Activated CD4-positive, alpha-beta T cell treated with anti-CD3 and anti-CD28 coated beads, Interleukin-2, amount 10 ng/mL, durations not matched to agents 7 days and 5 days (primary cell): ENCODE measurements at regions not wholly inside any gene's neighbourhood (a gene's known extent, or its start where the extent isn't known, plus 50 kb on each side); places are given as distances from the start of the nearest gene placed in this dataset.
"Not testable (repeated sequence)": the region's sequence is repeated elsewhere in the genome, so short reads cannot be mapped to it uniquely, and the experiment has no call there.

Source experiments
- CTCF ChIA-PET: fragments of 350-600 bp; sonication (Branson Sonifier 250); formaldehyde crosslinking; loops from one replicate; lab custom pipeline; 2021; ENCODE audit warnings: antibody characterized with exemption; lab: Charles Lee
- POLR2A ChIA-PET: fragments of 350-600 bp; sonication (Branson Sonifier 250); formaldehyde crosslinking; loops from one replicate; lab custom pipeline; 2021; ENCODE audit warnings: antibody characterized with exemption; lab: Charles Lee
- DNase-seq: peaks from one replicate; pipeline ENCODE4 v3.0.0-alpha.2; 2020
- H3K27ac Mint-ChIP-seq: one replicate; pipeline ENCODE4 v1.8.0; 2021; ENCODE audit warnings: mild to moderate bottlenecking, moderate library complexity, mixed read lengths
- H3K27me3 Mint-ChIP-seq: one replicate; pipeline ENCODE4 v1.8.0; 2021; ENCODE audit warnings: mixed read lengths
- H3K36me3 Mint-ChIP-seq: one replicate; pipeline ENCODE4 v1.8.0; 2021; ENCODE audit warnings: low read depth, mixed read lengths
- H3K4me1 Mint-ChIP-seq: one replicate; pipeline ENCODE4 v1.8.0; 2021; ENCODE audit warnings: mixed read lengths
- H3K4me3 Mint-ChIP-seq: one replicate; pipeline ENCODE4 v1.8.0; 2021; ENCODE audit warnings: mild to moderate bottlenecking, moderate library complexity, mixed read lengths
- H3K9me3 Mint-ChIP-seq: one replicate; pipeline ENCODE4 v1.8.0; 2021; ENCODE audit warnings: mixed read lengths

DNA sequence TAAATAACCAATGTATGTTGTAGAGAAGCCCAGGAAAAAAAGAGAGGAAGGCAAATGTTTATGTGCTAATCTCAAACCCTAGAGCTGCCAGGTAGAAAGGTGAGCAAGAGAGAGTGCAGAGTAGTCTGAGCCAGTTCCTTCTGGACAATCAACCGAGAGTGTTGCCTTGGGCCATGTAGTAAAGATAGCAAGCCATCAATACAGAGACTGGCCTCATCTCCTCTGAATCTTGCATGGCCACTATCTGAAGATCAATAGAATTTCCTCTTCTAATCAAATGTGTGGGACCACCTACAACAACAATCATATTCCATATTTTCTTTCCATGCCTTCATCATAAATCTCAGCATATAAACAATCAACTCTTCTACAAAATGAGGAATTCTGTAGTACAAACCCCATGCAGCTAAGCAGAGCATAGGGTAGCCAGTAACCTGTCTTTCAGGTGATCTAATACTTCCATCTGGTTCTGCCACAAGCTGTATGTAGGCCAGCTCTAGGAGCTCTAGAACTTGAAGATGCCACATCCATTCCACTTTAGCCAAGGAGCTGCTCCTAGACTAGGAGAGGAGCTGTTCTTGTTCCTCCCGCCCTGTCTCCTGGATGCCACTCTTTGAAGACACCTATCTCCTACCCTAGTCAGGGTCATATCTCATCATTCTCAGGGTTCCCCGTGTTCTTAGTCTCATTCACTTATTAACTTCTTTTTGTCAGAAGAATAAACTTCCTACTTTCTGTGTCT lies 75.8 kb upstream of the SLC38A4 start:
- Mint-ChIP-seq H3K27ac (no peak overlapping the region), H3K27me3 (peaks cover 2% of the 10 kb centered on the region), H3K9me3 (peaks cover 4% of the 10 kb centered on the region), H3K36me3 (peaks cover 2% of the 10 kb centered on the region), H3K4me1 (peaks cover 6% of the 10 kb centered on the region), H3K4me3 (no peak overlapping the region)
- POLR2A ChIA-PET: no interaction called here
- CTCF ChIA-PET: interaction anchor here (1.3 kb wide), 1 partner anchor 12 kb away, joined by 4 read pairs; no protein-coding TSS in a partner anchor
- DNase-seq: no peak

DNA sequence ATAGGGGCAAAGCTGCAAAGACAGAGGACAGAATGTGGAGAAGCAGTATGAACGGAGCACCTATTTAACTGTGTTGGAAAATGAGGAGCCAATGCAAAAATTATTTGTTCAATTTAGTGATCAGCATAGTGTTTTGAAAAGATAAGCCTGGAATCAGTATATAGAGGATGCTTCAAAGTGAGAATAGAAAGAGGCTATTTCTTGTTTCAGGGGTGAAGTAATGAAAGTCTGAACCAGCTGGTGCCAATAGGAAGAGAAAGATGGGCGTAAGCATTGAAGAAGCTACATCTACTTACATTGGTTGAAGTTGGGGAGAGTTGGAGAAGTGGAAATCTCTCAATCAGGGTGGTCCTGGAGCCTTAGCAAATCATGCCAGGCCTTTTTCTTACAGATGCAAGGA lies 77.3 kb upstream of the SLC38A4 start:
- no peak overlapping the region for H3K27ac Mint-ChIP-seq
- H3K9me3 Mint-ChIP-seq: no peaks in the 10 kb centered on the region
- ChIA-PET POLR2A (no interaction called here), CTCF (no interaction called here)
- H3K27me3 Mint-ChIP-seq: peaks cover 2% of the 10 kb centered on the region
- H3K4me1 Mint-ChIP-seq: peaks cover 2% of the 10 kb centered on the region
- H3K36me3 Mint-ChIP-seq: no peaks in the 10 kb centered on the region
- no peak for DNase-seq
- H3K4me3 Mint-ChIP-seq: no peak overlapping the region

DNA sequence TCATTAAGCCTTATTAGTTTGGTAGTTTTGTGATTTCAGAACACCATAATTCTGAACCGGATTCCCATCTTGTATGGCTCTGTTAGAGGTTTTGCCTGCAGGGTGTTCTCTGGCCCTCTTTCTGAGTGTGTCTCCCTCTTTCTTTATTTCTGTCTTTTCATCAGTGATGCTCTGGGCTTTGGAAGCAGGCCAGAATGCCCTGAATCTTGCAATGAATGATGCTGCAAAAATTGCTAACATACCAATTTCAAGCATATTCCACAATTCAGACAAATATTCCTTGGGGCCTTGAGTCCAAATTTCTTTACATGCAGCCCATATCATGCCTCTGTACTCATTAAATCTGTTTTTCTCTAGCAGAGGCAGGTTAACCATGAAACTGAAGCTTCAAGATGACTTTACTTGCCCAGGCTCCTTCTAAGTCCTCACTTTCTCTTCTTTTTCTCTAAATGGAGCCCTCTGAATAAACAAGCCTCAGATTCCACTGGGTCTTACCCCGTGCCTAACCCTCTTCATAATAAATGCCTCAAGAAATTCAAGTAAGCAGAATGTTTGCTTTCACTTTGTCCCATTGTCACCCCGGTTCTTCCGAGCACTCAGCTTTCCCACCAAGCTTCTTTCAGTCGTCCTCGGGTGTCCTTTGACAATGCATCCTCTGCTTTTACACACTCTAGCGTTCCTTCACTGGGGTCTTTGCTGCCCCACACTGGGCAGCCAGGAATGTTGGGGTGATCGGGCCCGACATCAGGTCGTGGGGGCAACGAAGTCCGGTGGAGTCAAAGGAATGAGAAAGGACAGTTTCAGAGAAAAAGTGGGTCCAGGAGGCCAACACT lies 78.8 kb upstream of the SLC38A4 start:
- CTCF ChIA-PET: no interaction called here
- Mint-ChIP-seq H3K27me3 (no peaks in the 10 kb centered on the region), H3K27ac (no peak overlapping the region), H3K4me3 (no peak overlapping the region), H3K4me1 (no peaks in the 10 kb centered on the region), H3K36me3 (no peaks in the 10 kb centered on the region), H3K9me3 (peaks cover 3% of the 10 kb centered on the region)
- DNase-seq: no peak
- POLR2A ChIA-PET: no interaction called here

DNA sequence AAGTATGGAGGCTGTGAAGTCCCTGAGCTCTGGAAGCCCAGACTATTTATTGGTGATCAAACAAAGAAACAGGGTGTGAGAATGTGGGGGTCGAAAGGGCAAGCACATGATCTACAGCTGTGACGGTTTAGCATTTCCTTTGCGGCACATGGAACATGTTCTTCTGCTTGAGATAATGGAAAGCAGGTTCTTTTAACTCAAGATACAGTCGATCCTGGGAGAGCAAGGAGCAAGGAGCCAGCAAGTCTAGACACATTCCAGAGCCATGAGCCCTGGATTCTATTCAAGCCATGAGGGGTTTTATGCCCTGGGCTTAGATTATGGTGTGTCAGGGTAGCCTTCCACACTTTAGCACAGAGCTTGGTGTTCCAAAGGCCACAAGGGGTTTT lies 79.4 kb upstream of the SLC38A4 start:
- CTCF ChIA-PET, DNase-seq, POLR2A ChIA-PET, H3K27me3 Mint-ChIP-seq, H3K36me3 Mint-ChIP-seq, H3K4me3 Mint-ChIP-seq, H3K27ac Mint-ChIP-seq, H3K4me1 Mint-ChIP-seq, H3K9me3 Mint-ChIP-seq: not testable (repeated sequence)

DNA sequence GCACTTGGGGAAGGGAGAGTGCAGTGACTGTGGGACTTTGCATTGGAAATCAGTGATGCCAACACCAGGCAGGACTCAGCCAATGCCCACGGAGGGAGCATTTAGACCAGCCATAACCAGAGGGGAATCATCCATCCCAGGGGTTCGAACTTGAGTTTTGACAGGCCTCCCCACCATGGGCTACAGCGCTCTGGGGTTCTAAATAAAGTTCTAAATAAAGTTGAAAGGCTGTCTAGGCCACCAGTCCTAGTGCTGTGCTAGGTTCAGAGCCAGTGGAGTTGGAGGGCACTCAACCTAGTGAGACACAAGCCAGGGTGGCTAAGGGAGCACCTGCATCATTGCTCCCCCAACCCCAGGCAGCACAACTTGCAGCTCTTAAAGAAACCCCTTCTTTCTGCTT lies 82.0 kb upstream of the SLC38A4 start:
- no peak overlapping the region for H3K27ac Mint-ChIP-seq
- H3K9me3 Mint-ChIP-seq: peaks cover 8% of the 10 kb centered on the region
- H3K4me3 Mint-ChIP-seq: no peak overlapping the region
- ChIA-PET POLR2A (no interaction called here), CTCF (no interaction called here)
- H3K4me1 Mint-ChIP-seq: no peaks in the 10 kb centered on the region
- H3K36me3 Mint-ChIP-seq: no peaks in the 10 kb centered on the region
- DNase-seq: no peak
- peaks cover 14% of the 10 kb centered on the region for H3K27me3 Mint-ChIP-seq

DNA sequence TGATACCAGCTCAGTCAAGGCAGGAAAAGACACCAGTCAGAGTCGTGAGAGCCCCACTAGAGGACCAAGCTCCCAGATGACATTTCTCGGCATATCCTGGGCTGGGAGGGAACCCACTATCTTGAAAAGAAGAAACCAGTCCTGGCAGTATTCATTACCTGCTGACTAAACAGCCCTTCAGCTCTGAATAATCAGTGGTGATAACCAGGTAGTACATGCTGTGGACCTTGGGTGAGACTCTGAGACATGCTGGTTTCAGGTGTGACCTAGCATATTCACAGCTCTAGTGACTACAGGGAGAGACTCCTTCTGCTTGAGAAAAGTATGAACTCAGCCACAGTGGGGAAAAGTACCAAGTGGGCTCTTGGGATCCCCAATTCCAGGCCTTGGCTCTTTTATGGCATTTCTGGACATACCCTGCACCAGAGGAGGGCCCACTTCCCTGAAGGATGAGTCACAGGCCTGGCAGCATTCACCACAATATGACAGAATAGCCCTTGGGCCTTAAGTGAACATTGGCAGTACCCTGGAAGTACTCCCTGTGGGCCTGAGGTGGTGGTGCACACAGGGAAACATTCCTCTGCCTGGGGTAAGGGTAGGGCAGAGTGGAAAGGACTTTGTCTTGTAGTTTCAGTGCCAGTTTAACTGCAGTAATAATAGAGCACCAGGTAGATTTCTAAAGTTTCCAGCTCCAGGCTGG lies 82.6 kb upstream of the SLC38A4 start:
- peaks cover 8% of the 10 kb centered on the region for H3K9me3 Mint-ChIP-seq
- peaks cover 15% of the 10 kb centered on the region for H3K27me3 Mint-ChIP-seq
- POLR2A ChIA-PET: no interaction called here
- no peaks in the 10 kb centered on the region for H3K4me1 Mint-ChIP-seq
- CTCF ChIA-PET: no interaction called here
- no peak overlapping the region for H3K4me3 Mint-ChIP-seq
- no peak overlapping the region for H3K27ac Mint-ChIP-seq
- H3K36me3 Mint-ChIP-seq: no peaks in the 10 kb centered on the region
- no peak for DNase-seq

DNA sequence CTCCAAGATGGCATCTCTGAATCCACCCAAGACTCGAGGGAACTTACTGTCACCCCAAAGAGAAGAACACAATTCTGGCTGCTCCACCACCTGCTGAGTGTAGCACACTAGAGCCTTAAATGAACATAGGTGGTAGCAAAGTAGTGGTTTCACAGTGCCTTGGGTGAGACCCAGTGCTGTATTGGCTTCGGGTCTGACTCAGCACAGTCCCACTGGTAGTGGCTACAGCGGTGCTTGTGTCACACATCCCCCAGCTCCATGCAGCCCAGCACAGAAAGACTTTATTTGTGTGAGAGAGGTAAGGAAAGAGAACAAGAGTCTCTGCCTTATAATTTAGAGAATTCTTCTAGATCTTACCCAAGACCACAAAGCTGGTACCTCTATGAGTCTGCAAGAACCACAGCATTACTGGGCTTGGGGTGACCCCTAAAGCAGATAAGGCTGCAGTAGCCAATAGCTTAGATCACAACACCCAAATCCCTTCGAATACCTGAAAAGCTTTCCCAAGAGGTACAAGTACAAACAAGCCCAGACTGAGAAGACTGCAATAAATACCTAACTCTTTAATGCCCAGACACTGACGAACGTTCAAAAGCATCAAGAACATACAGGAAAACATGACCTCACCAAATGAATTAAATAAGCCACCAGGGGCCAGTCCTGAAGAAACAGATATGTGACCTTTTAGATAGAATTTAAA lies 83.3 kb upstream of the SLC38A4 start:
- H3K4me3 Mint-ChIP-seq: no peak overlapping the region
- no peaks in the 10 kb centered on the region for H3K4me1 Mint-ChIP-seq
- ChIA-PET POLR2A (no interaction called here), CTCF (interaction anchor here (1.1 kb wide), 1 partner anchor 784 kb away, joined by 3 read pairs; no protein-coding TSS in a partner anchor)
- peaks cover 22% of the 10 kb centered on the region for H3K27me3 Mint-ChIP-seq
- no peak for DNase-seq
- peaks cover 8% of the 10 kb centered on the region for H3K9me3 Mint-ChIP-seq
- H3K27ac Mint-ChIP-seq: no peak overlapping the region
- no peaks in the 10 kb centered on the region for H3K36me3 Mint-ChIP-seq

DNA sequence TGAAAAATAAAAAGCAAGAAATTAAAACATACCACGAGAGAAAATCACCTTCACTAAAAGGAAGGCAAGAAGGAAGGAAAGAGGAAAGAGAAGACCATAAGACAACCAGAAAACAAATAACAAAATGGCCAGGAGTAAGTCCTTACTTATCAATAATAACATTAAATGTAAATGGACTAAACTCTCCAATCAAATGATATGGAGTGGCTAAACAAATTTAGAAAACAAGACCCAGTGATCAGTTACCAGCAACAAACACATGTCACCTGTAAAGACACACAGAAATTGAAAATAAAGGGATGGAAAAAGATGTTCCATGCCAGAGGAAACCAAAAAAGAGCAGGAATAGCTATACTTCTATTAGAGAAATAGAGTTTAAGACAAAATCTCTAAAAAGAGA lies 85.0 kb upstream of the SLC38A4 start:
- Mint-ChIP-seq H3K36me3 (no peaks in the 10 kb centered on the region), H3K4me3 (no peak overlapping the region), H3K27me3 (peaks cover 27% of the 10 kb centered on the region), H3K9me3 (peaks cover 8% of the 10 kb centered on the region), H3K4me1 (no peaks in the 10 kb centered on the region), H3K27ac (no peak overlapping the region)
- DNase-seq: no peak
- ChIA-PET POLR2A (no interaction called here), CTCF (no interaction called here)

DNA sequence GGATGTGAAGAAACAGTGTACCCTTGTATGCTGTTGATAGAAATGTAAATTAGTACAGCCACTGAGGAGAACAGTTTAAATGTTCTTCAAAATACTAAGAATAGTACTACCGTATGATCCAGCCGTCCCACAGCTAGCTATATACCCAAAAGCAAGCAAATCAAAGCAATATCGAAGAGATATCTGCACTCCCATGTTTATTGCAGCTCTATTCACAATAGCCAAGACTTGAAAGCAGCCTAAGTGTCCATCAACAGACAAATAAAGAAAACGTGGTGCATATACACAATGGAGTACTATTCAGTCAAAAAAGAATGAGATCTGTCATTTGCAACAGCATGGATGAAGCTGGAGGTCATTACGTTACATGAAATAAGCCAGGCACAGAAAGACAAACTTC lies 88.5 kb upstream of the SLC38A4 start:
- DNase-seq: no peak
- ChIA-PET CTCF (interaction anchor here (0.8 kb wide), 1 partner anchor 13 kb away, joined by 4 read pairs; no protein-coding TSS in a partner anchor), POLR2A (no interaction called here)
- no peaks in the 10 kb centered on the region for H3K36me3 Mint-ChIP-seq
- peaks cover 6% of the 10 kb centered on the region for H3K9me3 Mint-ChIP-seq
- H3K4me1 Mint-ChIP-seq: no peaks in the 10 kb centered on the region
- H3K27me3 Mint-ChIP-seq: peaks cover 27% of the 10 kb centered on the region
- no peak overlapping the region for H3K27ac Mint-ChIP-seq
- H3K4me3 Mint-ChIP-seq: no peak overlapping the region

DNA sequence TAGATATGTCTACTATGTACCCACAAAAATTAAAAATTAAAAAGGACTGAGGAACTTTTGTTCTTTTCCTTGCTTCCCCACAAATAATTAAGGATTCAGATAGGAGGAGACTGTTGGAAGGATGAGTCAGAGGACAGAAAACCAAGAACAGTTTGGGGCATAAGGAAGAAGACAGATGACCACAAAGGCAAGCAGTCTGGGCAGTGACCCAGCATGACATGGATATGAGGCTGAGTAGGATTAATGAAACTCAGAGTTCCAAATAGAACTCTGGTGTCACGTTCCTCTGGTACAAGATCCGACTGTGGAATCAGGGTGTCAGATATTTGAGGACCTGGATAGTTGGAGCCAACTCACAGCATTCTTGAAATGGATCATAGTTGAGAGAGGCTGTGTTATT lies 89.3 kb upstream of the SLC38A4 start:
- no peak overlapping the region for H3K4me3 Mint-ChIP-seq
- POLR2A ChIA-PET: no interaction called here

DNA sequence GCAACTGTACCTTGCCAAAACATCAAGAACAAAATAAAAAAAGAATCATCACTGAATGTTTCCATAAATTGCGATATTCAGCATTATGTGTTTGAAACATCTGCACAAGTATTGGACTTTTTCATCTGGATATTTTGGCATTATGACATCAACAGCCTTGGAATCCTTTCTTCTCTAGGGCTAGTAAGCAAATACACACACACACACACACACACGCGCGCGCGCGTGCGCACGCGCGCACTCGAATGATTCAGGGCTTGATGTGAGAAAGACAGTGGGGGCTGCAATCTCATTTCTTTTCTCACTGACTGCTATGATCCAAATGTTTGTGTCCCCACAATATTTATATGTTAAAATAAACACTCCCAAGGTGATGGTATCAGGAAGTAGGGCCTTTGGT lies 90.0 kb upstream of the SLC38A4 start:
- no peak for DNase-seq
- H3K9me3 Mint-ChIP-seq: no peaks in the 10 kb centered on the region
- no peaks in the 10 kb centered on the region for H3K4me1 Mint-ChIP-seq
- ChIA-PET POLR2A (no interaction called here), CTCF (no interaction called here)
- H3K27ac Mint-ChIP-seq: no peak overlapping the region
- H3K36me3 Mint-ChIP-seq: no peaks in the 10 kb centered on the region
- no peak overlapping the region for H3K4me3 Mint-ChIP-seq
- H3K27me3 Mint-ChIP-seq: peaks cover 22% of the 10 kb centered on the region

More for the DNA sequence above, 89.3 kb upstream of the SLC38A4 start:
- DNase-seq: no peak
- CTCF ChIA-PET: no interaction called here
- Mint-ChIP-seq H3K27me3 (peaks cover 24% of the 10 kb centered on the region), H3K36me3 (no peaks in the 10 kb centered on the region), H3K4me1 (no peaks in the 10 kb centered on the region), H3K27ac (no peak overlapping the region), H3K9me3 (peaks cover 1% of the 10 kb centered on the region)

DNA sequence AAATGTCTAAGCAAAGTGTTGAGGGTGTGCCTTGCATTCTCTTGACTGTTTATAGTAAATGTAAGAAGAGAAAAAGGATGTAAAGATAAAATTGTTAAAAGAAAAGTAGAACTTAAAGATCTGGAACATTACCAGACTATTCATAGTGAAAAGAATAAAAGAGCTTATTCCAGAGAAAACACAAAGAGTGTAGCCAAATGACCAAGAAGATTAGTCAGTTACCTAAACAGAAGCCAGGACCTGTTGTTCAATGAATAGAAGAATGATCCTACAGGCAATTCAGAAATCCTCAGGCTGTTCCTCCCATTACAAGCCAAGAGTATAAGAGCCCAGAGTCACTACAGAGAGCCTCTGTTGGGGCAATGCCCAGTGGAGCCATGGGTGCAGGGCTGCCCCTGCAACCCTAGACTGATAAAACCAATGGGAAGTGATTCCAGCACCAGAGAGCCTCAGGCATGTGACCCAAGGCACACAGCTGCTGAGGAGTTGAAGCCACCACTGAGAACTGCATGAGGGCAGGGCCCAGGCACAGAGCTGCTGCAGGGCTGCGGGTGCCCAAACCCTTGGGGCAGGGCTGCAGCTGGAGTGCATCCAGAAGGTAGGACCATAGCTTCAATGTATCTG lies 91.1 kb upstream of the SLC38A4 start:
- Mint-ChIP-seq H3K9me3 (no peaks in the 10 kb centered on the region), H3K4me1 (no peaks in the 10 kb centered on the region), H3K27ac (no peak overlapping the region), H3K36me3 (no peaks in the 10 kb centered on the region), H3K4me3 (no peak overlapping the region), H3K27me3 (peaks cover 17% of the 10 kb centered on the region)
- ChIA-PET POLR2A (no interaction called here), CTCF (no interaction called here)
- no peak for DNase-seq
